Mucosa of gallbladder (tissue), 1 donor: ENCODE measurements at regions not wholly inside any gene's neighbourhood (a gene's known extent, or its start where the extent isn't known, plus 50 kb on each side); places are given as distances from the start of the nearest gene placed in this dataset.
A peak's percentile ranks its signal among the peaks of the same experiment; 100 is the strongest.

Experiments
- DNase-seq: peaks from one replicate; pipeline ENCODE4 v3.0.0-alpha.2; 2020; ENCODE audit warnings: low spot score
- donor health status: DM: no; HTN: no; CAD: no.

DNA sequence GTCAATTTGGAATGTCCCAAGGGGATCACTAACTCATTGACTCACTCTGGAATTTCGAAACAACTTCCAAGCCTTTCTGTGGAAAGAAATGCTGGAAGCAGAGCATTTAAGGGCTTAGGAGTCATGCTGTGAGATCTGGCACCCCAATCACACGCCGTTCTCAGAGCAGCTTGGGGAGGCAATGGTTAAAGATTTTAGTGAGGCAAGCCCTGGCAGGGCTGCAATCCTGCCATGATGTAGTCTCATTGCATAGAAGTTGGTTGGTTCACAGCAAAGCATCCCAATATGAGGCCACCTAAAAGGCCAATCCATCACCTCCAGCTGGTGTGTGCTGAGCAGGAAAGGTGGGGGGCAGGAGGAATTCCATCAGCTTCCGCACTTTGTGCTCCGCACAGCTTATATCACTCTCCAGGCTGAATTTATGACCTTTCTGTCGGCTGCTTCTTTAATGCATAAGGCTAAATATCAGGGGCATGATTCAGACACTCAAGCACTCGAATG is 1043.9 kb upstream of the POU3F3 start:
- DNase-seq: no peak

DNA sequence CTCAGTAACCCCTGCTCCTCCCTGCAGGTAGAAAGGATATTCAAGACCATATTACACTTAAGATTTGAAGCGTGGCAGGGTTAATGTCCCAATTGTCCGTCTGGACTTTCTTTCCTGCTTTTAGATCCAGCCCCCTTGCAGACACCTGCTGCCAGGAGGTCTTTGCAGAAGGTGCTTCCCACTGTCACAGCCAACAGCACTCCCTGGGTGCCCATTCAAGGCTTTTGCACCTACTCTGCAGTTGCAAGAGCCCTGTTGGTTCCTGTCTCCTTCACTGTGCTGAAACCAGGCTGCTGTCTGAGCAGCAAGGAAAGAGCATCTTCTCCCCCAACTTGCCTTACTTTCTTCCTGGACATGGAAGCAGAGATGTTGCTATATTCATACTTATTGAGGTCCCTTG is 1043.0 kb upstream of the POU3F3 start:
- DNase-seq: no peak

GRCh38 chr2:103814016-103814415 is 1039.9 kb upstream of the POU3F3 start:
- DNase-seq: no peak

GRCh38 chr2:103815731-103816130 is 1038.2 kb upstream of the POU3F3 start:
- no peak for DNase-seq

- no peak for DNase-seq
These were observed 1036.2 kb upstream of the POU3F3 start for GRCh38 chr2:103817746-103818145.

GRCh38 chr2:103818176-103818575 is 1035.7 kb upstream of the POU3F3 start:
- no peak for DNase-seq

GRCh38 chr2:103819599-103819998 is 1034.3 kb upstream of the POU3F3 start:
- DNase-seq: no peak

- peak; percentile 14 for DNase-seq
These were observed 1030.1 kb upstream of the POU3F3 start for GRCh38 chr2:103823847-103824246.

GRCh38 chr2:103847276-103847675 is 1006.6 kb upstream of the POU3F3 start:
- DNase-seq: no peak

GRCh38 chr2:103859238-103859637 is 994.7 kb upstream of the POU3F3 start:
- DNase-seq: no peak

DNA sequence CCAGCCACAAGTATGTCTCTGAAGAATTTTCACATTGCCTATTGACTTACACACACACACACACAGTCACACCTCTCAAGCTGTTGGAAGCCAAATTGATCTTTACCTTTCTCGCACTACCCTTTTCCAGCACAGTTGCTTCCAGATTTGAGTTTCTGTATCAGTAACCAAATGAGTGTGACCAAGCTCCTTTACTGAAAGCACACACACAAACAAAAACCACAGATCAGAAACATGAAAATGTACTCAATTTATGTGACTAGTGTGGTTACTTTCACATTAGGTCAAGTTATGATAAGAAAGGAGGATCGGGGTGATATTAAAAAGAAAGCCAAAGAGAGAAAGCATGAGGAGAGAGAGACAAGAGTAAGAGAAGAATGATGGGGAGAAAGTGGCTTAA is 993.9 kb upstream of the POU3F3 start:
- no peak for DNase-seq

DNA sequence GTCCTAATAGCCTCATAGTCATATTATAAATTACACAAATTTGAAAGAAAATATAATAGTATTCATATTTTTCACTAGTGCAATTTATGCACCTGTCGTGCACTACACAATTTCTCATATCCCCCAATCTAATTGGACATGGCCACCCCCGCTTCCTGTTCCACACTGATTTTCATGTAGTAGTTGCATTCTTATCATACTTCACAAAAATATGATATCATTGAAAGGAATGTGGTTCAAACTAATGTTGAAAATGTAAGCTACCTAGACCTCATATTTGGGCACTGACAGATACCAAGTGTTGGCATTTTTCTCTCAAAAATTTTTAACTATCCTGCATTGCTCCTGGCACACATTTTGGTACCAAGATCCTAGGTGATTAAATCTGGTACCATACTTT is 985.5 kb upstream of the POU3F3 start:
- DNase-seq: no peak

DNA sequence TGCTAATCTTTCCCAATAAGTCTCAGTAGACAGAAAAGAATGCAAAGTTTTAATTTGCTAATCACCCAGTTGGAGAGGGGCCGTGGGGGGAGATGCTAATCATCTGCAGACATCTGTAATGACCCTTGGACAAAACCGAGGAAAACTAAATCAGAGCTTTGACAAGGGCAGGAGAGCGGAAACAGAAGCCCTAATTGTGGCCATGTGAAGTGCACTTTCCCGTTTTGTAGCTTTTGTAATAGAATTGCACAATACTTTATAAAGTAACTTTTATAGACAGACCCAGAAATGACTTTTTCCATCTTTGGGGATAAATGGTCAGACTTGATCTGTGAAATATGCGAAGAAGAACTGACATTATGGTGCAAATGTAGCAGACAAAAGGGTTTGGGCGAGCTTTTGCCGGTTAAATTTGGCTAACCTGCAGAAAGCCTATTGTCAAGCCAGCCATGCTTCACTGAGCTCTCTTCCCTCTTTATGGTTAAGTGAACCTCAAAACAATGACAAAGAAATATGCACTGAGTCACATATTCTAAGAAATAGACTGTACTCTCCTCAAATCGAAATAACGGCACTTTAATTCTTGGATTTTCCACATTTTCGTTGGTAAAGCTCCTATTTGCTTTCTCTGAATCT is 980.1 kb upstream of the POU3F3 start:
- DNase-seq: no peak

DNA sequence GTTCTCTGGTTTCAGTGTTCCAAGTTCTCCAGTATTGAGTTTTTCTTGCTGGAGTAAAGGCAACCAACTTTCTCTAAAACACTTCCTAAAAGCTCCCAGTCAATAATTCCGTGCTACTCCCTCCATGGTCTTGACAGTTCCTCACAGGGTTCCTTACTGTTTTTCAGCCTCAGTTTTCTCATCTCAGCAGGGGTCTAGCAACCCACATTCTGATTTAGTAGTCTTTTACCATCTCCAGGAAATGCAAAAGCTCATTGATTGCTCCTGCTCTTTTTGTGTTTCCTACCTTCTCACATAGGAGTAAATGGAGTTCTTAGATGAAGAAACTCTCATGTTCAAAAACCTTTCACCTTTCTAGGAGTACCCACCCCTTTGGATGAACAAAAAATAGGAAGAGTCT is 978.8 kb upstream of the POU3F3 start:
- no peak for DNase-seq

GRCh38 chr2:103875531-103875930 is 978.4 kb upstream of the POU3F3 start:
- DNase-seq: no peak

DNA sequence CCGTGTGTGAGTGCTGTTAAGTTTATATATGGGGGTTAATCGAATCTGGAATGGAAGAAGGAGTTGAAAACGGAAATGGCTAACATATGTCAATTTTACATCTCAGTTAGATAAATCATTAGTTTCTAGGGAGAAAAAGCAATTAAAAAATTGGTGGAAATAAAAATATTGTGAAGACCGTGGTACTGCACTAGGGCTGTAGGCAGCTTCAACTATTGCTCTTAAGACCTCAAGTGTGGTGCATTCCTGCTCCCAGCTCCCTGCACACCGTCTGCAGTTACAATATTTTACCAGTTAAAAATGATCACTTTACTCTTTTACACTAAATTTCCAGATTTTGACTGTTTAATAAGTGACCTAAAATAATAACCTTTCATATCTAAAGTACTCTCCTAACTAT is 977.3 kb upstream of the POU3F3 start:
- DNase-seq: no peak

GRCh38 chr2:103879101-103879500 is 974.8 kb upstream of the POU3F3 start:
- no peak for DNase-seq

DNA sequence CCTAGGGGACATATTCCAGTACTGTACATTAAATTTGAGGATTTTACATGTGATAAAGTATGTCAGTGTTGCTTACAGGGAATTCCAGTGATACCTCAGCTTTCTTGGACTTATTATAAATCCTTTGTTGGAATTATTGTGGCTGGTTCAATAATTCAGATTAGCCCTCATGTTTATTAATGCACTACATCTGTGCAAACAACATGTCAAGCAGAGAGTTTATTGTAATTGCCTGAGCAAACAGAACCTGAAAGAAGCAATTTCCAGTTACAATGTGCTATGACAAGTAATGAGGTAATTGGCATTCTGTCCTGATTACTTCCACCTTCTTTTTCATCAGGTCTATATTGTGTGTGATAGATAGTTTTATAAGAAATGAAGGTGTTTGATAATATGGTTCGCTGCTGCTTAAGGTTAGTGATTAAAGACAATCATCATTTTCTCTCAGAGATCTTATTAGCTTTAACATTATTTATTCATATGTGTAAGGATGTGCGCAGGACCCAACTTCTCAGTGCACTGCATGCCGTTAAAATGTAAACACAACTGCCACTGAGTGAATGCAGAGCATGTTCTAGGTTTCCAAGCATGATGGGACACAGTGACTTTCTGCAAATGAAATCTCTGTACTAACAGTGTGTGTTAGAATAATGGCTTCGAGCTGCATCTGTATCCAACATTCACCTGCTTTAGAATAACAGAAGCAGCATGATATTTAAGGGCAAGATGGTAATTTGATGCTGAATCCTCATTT is 973.7 kb upstream of the POU3F3 start:
- no peak for DNase-seq

DNA sequence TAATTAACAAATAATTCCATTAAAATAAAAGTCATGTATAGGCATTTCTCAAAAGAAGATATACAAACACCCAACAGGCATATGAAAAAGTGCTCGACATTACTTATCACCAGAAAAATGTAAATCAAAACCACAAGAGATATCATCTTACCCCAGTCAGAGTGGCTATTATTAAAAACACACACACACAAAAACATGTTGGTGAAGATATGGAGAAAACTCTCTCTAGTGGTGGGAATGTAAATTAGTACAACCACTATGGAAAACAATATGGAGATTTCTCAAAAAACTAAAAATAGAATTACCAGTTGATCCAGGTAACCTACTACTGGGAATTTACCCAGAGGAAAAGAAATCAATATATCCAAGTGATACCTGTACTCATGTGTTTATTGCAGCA is 966.3 kb upstream of the POU3F3 start:
- no peak for DNase-seq

GRCh38 chr2:103896182-103896581 is 957.7 kb upstream of the POU3F3 start:
- no peak for DNase-seq

DNA sequence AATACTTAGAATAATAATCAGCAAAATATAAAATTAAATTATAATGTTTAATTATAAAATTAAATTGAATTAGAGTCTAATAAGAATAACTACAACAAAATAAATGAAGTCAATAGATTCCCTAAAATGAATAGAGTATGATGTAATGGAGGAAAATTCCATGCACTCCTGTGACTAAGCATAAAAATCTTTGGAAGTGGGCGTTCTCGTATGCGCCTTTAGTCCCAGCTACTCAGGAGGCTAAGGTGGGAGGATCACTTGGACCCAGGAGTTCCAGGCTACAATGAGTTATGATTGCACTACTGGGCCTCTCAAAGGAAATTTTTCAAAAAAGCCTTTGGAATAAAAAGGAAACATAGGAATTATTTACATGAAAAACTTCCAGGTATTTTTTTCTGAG is 955.4 kb upstream of the POU3F3 start:
- no peak for DNase-seq

DNA sequence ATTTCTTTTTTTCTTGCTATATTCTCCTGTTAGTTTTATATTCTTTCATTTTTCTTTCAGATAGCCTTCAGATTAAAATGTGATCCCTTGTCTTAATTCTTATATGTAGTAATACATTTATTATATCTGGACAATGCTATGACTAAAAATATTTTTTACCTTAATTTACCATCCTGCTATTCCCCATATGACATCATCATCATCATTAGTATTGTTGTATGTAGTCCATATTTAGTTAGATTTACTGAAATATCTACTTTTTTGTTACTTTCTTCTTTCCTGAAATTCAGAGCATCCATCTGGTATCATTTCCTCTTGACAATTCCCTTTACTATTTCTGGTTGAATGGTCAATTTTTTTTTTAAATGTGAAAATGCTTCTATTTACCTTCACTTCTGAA is 951.6 kb upstream of the POU3F3 start:
- no peak for DNase-seq

GRCh38 chr2:103921161-103921560 is 932.8 kb upstream of the POU3F3 start:
- DNase-seq: no peak

GRCh38 chr2:103942199-103942598 is 911.7 kb upstream of the POU3F3 start:
- no peak for DNase-seq
